NCI-H1417 (cell line): ENCODE measurements at regions not wholly inside any gene's neighbourhood (a gene's known extent, or its start where the extent isn't known, plus 50 kb on each side); places are given as distances from the start of the nearest gene placed in this dataset.

Source experiments
- DNase-seq, 3 experiments: peaks; one replicate each; lab custom pipeline; 2025; lab: John Stamatoyannopoulos, UW

DNA sequence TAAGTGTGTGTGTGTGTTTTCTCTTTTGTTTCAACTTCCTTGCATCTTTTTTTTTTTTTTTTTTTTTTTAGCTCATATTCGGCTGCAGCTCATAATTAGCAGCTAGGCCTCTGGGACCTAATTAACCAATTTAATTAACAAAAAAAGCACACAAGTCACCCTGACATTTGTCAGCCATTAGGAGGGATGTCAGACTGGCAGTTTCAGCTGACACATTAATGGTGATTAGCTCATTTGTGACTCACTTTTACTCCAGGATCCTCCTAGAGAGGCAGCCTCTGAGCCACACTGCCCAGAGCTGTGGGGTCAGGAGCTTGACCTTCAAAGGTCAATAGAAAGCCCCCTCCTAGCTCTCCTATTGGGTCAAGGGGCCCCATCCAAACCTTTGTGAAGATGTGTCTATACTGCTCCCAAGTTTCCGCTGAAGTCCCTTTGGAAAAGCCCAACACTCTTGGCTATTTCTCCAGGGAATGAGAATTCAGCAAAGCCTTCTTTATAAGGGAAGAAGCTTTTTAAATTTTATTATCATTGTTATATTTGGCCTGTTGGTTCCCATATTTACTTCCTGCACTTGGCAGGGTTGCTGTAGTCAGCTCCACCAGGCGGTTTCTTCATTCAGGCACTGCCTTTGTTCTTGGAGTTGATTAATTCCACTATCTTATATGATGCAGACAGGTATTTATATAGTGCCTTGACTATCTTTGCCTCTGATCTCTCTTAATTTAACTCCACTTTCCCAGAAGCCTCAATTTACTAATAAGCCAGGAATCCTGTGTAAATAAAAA lies 109.5 kb upstream of the HABP2 start:
- no peak for DNase-seq

DNA sequence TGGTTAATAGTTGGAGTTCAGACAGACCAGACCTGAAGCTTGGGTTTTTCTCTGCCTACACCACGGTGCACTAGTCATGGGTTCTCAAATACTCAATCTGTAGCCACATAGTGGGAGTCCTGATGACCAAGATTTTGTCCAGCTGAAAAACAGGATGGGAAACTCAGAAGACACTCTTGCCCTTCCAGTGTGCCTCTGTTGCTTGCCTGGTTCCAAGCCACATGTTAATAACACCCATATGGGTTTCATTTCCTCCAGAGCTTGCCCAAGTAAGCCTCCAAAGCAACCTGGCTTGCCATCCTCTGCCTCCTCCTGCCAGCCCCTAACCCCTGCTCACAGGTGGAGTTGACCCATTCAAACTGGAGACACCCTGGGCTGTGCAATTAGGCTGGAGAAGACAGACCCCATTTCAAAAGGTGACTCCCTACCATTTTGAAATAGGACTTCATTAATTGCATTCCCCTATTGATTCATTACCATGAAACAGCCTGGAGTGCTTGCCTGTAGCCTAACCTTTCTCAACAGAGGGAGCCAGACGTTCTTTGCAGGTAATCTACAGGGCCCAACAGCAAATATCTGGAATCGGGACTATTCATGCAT lies 108.0 kb upstream of the HABP2 start:
- DNase-seq = no peak

DNA sequence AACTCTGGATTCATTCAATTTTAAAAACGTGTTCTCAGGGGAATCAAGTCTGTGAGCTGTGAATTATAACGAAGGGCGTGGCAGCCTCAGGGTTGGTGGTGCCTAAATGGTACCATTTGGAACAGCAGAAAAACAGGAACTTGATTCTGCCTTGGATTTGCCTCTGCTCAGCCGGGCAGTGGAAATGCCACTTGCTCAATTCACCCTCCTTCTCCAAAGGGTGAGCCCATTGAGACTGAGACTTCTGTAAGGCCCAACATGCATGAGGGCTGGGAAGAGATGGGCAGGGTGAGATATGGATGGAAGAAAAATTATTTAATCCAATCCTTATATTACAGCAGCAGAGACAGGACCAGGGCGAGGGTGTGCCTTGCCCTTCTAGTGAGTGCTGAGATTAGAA lies 107.1 kb upstream of the HABP2 start:
- no peak for DNase-seq

DNA sequence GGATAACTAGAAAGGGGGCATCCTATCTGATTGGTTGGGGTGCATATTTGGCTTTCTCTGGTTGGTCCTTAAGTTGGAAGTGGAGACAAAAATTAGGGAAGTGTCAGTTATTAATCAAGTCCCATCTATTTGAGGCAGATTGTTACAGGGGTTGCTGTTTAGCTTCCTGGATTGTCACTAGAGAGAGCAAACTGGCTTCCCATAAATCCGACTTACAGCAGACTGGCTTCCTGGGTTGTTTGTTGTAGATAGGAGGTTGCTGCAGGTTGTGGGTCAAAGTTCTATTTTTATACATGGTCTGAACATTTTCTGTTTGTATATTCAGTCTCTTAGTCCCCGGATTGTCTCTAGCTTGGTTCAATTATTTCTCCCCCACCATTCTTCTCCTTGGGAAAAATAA lies 106.1 kb upstream of the HABP2 start:
- DNase-seq = no peak

DNA sequence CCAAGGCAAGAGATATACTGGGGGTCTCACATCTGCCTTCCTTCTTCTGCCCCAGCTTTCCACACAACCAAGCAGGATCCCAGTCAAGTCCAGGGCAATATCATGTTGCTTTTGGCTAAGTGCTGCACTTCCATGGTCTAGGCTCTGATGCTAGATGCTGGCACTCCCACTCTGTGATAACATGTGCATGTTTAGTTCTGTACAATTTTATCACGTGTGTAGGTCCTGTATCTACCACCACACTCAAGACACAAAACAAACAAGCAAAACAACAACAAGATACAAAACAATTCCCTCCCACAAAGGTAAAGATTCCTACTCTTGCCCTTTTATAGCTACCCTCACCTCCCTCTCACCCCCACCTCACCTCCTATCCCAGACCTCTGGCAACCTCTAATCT lies 105.6 kb upstream of the HABP2 start:
- no peak for DNase-seq

DNA sequence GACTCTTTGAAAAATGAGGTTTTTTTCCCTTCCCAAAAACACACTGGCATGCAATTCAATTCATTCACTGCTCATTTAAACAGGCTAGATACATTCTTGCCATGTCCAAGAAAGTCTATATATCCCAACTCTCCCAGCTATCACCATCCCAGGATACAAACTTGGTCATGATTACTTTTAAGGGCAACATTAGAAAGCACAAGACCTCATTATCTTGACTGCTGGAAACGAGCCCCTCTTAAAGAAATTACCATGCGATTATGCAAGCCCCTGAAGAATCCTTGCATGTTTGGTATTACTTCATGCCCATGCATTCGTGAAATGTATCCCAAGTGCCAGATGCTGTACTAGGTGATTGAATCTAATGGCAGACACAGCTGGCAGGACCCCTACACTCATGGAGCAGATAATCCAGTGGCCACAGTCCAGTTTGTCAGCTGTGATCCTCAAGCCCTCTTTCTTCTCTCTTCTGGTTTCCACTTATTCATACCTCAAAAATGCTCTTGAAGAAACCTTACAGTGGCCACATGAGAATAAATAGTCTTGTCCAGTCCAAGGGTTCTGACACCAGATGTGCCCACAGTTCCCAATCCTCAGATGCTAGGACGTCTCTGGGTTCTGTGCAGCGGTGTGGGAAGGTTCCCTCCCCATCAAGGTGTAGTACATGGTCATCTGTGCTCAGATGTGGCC lies 103.7 kb upstream of the HABP2 start:
- no peak for DNase-seq

DNA sequence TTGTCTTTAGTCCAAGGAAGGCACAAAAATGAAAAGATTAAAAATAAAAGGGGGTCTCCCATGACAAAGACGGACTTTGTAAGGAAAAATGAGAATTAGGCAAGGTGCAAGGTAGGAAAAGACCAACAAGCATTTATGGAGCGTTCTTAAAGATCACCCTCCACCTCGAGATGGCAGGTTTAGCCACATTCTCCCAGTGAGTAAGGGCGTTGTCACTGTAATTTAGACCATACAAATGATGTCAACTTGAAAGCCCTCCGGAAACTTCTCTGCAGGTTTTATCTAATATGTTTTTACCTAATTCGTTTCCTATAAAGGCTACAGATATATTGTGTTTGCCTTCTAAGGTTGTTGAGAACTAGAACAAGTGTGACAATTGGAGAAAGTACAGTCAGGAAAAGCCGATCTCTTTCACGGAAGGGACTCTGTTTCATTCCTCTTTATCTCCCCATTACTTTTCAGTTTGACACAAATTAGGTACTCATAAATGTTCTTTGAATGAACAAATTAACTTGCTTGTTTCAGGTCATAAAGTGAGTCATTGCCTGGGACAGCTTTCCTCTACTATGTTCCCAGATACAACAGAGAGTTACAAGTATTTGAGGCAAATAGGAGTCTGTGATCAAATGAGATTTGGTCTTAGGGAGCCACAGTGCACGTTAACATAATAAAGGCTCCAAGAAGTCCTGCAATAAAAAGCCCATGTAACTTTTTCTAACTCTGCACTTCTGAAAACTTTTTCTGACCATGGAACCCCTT lies 102.6 kb upstream of the HABP2 start:
- no peak for DNase-seq

DNA sequence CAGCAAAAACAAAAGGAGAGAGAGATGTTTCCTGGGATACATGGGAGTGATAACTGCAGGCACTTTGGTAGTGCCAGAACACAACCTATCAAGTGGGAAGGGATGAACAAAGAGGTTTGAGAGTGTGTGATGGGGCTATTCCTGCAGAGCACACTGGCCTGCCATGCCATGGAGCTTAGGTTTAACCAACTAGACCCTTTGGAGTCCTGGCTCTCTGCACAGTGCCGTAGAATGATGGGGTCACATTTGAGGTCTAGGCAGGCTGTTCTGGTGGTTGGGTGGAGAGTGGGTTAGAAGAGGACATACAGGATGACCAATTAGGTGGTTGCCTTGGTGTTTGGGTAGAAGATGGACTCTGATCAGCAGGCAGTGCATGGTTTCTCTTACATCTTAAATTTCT lies 101.9 kb upstream of the HABP2 start:
- no peak for DNase-seq

DNA sequence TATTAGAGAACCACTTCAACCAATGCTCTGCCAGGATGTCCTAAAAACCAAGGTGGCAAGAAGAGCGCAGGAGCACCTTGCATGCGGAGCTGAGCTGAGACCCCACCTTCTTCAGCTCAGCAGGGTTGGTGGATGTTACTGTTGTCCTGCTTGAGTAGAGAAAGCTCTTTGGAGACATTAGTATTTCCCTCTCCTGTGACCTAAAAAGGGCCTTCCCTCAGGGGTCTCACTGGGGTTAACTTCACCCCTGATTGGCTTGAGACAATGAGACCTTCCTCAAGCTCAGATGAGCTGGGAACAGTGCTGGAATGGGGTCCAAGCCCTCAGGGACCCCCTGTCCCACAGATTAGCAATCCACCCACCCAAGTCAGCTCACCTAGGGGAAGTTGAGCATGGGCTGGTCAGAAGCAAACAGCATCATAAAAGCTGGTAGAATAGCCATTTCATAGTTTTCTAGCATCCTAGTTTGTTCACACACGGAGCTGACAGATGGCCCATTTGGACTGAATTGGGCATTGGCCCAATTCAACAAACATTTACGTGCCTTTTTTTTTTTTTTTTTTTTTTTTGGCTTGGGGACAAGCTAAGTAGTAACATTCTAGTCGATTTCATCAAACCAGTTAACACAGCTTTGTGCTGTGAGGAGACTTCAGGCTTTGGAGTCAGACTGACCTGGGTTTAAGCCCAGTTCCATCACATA lies 100.6 kb upstream of the HABP2 start:
- no peak for DNase-seq

DNA sequence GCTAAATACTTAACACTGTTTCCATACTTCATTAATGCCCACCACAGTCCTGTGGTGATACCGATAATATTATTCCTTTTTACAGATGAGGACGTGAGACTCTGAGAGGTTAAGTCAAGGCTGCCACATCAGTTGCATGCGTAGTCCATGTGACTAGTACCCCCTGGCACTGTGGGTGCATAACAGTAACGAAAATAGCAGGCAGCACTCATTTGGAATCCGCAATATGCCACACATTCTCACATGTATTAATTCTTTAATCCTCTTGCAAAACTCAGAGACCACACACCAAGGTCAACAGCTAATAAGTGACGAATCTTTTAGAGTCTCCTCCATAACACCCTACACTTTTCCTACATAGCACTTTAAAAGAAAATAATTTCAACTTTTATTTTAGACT lies 99.5 kb upstream of the HABP2 start:
- DNase-seq = no peak

DNA sequence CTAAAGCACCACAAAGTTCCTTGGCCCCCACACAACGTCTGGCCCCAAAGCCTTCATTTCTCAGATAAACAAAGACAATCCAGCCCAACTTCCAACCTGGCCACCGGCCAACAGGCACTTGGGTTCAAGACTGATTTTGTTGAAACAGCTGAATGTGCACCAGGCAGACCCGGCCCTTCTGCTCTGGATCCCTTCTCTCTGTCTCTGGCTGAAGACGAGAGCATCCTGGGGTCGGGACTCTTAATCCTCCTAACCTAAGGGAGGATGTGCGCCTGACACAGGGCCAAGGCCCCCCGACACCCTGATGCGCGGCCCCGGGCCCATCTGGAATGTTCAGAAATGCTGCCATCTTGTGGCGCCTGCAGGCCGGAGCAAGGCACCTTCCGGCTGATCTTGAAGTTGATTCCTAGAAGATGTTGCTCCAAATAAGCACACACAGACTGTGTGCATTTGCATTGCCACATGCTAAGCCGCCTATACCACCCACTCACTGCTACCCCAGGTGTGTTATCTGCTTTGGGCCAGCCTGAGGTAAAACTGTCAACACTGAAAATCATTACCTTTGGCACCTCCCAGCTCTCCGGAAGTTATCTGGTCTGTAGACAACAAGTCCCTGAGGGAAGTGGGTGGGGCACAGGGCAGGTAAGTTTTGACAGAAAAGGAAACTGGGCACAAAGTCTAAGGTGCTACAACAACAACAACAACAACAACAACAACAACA lies 98.4 kb upstream of the HABP2 start:
- DNase-seq = peak; percentile 1 to 33 (median 13)

DNA sequence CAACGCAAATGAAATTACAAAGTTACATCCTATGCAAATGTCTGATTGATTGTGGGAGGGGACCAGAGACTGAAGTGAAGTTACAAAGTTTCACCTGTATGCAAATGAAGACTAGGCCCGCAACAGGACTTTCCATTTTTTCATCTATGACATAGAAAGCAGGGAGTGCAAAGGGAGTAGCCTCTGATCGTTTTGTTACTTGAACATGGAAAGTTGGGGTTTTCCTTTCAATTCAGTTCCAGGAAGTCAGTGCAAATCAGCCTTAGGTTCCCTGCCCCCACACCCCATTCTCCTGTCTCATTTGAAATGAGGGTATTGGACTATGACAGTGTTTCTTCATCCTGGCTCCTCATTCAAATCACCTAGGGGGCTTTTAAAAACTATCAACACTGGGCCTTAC lies 96.9 kb upstream of the HABP2 start:
- no peak for DNase-seq

DNA sequence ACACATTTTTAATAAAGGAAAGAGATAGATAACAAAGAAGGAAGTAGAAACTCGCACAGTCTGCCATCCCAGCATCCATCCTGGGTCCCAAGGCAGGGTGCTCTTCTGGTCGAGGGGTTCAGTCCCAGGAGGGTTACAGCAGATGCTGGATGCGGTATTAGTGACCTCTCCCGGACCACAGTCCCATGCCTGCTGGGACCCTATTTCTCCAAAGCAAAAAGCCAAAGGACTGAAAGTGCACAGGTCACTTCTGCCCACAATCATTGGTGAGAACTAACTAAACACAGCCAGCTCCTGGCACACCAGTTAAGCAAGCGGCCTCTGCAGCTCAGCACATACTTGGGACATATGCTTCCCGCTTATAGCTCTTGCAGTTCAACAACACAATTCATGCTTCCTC lies 96.1 kb upstream of the HABP2 start:
- no peak for DNase-seq

DNA sequence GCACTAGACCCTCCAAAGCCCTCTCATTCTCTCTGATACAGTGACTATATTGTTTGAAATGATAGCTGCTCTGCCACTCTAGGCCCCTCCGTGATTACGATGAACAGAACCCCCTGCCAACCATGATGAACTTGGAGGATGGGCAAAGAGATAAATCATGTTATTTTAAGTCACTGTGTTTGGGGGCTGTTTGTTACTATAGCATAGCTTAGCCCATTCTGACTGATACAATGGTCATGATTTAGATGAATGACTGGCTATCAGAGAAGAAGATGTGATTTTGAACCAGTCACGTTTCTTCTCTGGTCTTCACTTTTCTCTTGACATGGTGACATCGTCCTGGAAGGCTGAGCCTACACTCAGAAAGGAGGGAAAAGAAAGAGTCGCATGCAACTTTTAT lies 95.4 kb upstream of the HABP2 start:
- DNase-seq = no peak

DNA sequence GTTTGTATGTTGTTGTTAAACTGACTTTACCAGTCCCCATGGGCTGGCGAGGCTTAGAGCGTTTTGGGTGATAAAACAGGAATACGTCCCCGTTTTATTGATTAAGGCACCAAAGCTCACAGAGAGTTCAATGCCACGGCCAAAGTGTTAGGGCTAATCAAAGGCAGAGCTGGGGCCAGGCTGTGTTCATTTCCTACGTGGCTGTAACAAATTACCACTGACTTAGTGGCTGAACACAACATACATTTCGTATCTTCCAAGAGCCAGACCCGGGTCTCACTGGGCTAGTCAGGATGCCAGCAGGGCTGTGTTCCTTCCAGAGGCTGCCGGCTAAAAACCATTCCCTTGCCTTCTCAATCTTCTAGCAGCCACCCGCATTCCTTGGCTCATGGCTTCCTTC lies 94.4 kb upstream of the HABP2 start:
- DNase-seq = no peak

DNA sequence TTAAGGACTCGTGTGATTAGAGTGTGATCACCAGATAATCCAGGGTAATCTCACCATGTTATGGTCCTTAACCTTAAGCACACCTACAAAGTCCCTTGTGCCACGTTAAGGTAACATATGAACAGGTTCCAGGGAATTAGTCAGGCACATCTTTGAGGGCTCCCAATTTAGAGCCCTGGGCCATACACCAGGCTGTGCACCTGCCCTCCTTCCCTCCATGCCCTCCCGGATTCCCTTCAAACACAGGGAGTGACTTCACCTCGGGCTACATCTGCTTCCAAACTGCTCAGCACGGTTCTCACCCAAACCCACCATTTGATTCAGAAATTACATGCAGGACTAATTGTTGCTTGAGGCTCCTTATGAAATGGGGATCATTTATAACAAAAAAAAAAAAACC lies 93.9 kb upstream of the HABP2 start:
- DNase-seq = peak in 1 of 3 experiments; percentile 20

DNA sequence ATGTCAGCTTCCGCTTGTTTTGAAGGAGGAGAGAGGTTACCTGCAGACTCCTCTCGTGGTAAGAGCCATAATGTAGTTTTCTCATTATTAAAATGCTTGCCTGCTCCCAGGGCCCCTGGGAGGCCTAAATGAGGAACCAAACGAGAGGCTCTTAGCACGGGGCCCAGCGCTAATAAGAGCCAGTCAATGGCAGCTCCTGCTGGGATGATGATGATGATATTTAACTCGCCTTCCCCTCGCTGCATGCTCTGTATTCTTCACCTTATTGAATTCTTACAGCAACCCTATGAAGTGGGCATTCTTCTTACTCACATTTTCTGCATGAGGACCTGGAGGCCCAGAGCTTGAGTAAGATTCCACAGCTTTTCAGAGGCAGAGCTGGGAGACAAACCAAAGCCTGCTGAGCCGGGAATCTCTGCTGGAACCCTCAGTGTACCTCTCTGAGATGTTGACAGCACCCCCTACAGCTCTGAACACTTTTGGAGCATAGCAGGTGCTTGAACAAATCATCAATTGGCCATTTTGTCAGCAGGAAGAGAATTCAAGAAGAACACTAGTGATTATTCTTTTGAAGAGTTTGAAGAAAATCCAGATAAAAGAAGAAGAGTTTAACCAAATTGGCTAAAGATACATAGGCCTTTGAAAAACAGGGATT lies 93.1 kb upstream of the HABP2 start:
- DNase-seq = peak; percentile 32 to 80 (median 34)

DNA sequence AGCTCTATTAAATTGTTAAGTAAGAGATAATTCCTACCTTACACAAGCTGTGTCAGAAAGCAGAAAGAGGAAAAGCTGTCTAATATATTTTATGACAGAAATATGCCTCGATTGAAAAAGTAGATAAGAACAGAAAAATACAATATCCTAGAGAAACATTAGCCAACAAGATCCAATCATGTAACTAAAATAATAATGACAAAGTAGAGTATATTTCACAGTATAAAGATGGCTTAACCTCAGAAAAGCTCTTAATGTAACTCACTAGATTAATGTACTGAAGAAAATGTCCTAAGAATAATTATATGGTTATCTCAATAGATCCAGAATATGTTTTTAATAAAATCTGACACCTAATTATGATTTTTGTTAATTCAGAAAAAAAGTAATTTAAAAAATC lies 89.8 kb upstream of the HABP2 start:
- DNase-seq = no peak

DNA sequence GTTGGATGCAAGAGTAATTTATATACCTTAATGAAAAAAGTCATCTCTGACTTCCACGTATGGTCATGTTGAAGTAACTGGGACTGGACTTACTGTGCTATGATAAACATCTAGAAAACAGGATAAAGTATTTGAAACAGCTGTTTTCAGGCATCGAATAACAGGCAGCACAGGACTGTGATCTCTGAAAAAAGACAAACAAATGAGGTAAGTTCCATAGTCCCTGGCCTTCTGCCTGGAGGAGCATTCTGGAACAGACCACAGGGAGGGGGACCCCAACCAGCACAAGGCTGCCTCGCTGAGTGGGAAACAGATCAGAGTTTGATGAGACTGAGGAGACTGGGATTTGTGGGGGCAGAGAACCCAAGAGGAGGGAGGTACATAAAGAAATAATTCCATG lies 89.1 kb upstream of the HABP2 start:
- DNase-seq = no peak

DNA sequence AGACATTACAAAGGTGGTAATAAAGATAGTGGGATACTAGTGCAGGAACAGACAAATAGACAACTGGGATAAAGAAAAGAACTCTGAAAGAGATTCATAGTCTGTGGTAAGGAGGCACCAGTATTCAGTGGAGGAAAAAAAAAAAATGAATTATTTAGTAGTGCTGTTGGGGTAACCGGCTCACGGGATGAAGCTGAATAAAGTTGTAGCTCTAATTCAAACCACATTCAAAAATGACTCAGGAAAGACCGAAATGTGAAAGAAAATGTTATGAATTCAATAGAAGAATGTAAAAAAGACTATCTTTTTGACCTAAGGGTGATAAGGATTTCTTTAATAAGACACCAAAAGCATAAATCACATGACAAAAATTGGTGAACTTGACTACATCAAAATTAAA lies 83.1 kb upstream of the HABP2 start:
- DNase-seq = no peak
